ENCODE measurements at regions not wholly inside any gene's neighbourhood (a gene's known extent, or its start where the extent isn't known, plus 50 kb on each side); places are given as distances from the start of the nearest gene placed in this dataset.

GRCh38 chr10:130578532-130579289 is 442.5 kb downstream of the GLRX3 start:
- no peak overlapping the region for H3K4me3 ChIP-seq (ENCODE audit: low read length)
- H3K27ac ChIP-seq (ENCODE audit: low read depth, low read length): no peak overlapping the region
- H3K4me1 ChIP-seq (ENCODE audit: control insufficient read depth, low read depth, low read length): no peaks in the 10 kb centered on the region
- WGBS (ENCODE audit: extremely low coverage, insufficient coverage, low lambda C conversion rate): no CpG with 5 or more reads among the region's 11 CpGs
- H3K4ac ChIP-seq (ENCODE audit: low read depth, low read length): no peak overlapping the region
- no peak overlapping the region for H2BK120ac ChIP-seq (ENCODE audit: low read depth, low read length)
- H2BK15ac ChIP-seq (replicated peaks; ENCODE audit: low read depth): no peak overlapping the region
- no peak overlapping the region for H3K18ac ChIP-seq (ENCODE audit: low read length)
- H3K4me2 ChIP-seq (ENCODE audit: low read length): no peak overlapping the region
- H4K5ac ChIP-seq (ENCODE audit: low read length): no peak overlapping the region
- no peaks in the 10 kb centered on the region for H3K36me3 ChIP-seq (ENCODE audit: control insufficient read depth, insufficient read depth, low read length)
- H3K23ac ChIP-seq (ENCODE audit: low read length): no peak overlapping the region
- H3K56ac ChIP-seq (ENCODE audit: low read length): no peak overlapping the region
- H2BK5ac ChIP-seq (ENCODE audit: low read length): no peak overlapping the region
- H3K79me2 ChIP-seq (ENCODE audit: control insufficient read depth, insufficient read depth, low read length): no peaks in the 10 kb centered on the region
- no peak overlapping the region for H3K9ac ChIP-seq (ENCODE audit: low read length)
- no peak for DNase-seq
- H4K8ac ChIP-seq (ENCODE audit: low read depth, low read length): no peak overlapping the region
- no peak overlapping the region for H2AK5ac ChIP-seq (ENCODE audit: low read length)
- no peaks in the 10 kb centered on the region for H3K27me3 ChIP-seq (ENCODE audit: insufficient read depth, low read length, poor library complexity)
- H3K79me1 ChIP-seq (ENCODE audit: low read length): no peaks in the 10 kb centered on the region

DNA sequence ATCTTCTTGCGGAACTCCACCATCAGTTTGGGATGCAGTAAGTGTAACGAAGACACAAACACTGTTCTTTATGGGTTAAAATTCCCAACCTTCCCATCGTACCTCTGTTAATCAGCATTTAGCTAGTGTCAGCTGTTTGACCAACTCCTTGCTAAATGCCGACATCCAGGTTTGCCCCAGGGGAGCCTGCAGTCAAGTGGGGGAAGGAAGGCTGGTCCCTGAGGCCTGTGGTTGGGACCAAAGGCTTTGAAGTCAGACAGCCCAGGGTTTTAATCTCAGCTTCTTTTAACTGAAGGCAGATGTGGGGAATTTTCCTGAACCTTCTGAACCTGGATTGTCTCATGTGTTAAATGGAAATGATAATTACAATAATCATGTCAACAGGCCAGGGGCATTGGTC is 443.7 kb downstream of the GLRX3 start:
- H2AK5ac ChIP-seq (ENCODE audit: low read length): no peak overlapping the region
- no peak overlapping the region for H4K5ac ChIP-seq (ENCODE audit: low read length)
- H3K27me3 ChIP-seq (ENCODE audit: insufficient read depth, low read length, poor library complexity): no peaks in the 10 kb centered on the region
- WGBS (ENCODE audit: extremely low coverage, insufficient coverage, low lambda C conversion rate): no CpG with 5 or more reads among the region's 4 CpGs
- H3K27ac ChIP-seq (ENCODE audit: low read depth, low read length): no peak overlapping the region
- H2BK120ac ChIP-seq (ENCODE audit: low read depth, low read length): no peak overlapping the region
- no peak overlapping the region for H3K4me2 ChIP-seq (ENCODE audit: low read length)
- H3K18ac ChIP-seq (ENCODE audit: low read length): no peak overlapping the region
- H4K8ac ChIP-seq (ENCODE audit: low read depth, low read length): no peak overlapping the region
- no peak overlapping the region for H3K23ac ChIP-seq (ENCODE audit: low read length)
- no peak overlapping the region for H2BK5ac ChIP-seq (ENCODE audit: low read length)
- H3K56ac ChIP-seq (ENCODE audit: low read length): no peak overlapping the region
- H3K4me3 ChIP-seq (ENCODE audit: low read length): no peak overlapping the region
- DNase-seq: peak; percentile 26
- H2BK15ac ChIP-seq (replicated peaks; ENCODE audit: low read depth): no peak overlapping the region
- no peak overlapping the region for H3K4ac ChIP-seq (ENCODE audit: low read depth, low read length)
- no peaks in the 10 kb centered on the region for H3K4me1 ChIP-seq (ENCODE audit: control insufficient read depth, low read depth, low read length)
- H3K79me2 ChIP-seq (ENCODE audit: control insufficient read depth, insufficient read depth, low read length): no peaks in the 10 kb centered on the region
- H3K36me3 ChIP-seq (ENCODE audit: control insufficient read depth, insufficient read depth, low read length): no peaks in the 10 kb centered on the region
- H3K79me1 ChIP-seq (ENCODE audit: low read length): no peaks in the 10 kb centered on the region
- H3K9ac ChIP-seq (ENCODE audit: low read length): no peak overlapping the region

- Histone ChIP-seq H3K23ac (ENCODE audit: low read length) (no peak overlapping the region), H3K4me1 (ENCODE audit: control insufficient read depth, low read depth, low read length) (no peaks in the 10 kb centered on the region), H4K8ac (ENCODE audit: low read depth, low read length) (no peak overlapping the region), H2AK5ac (ENCODE audit: low read length) (no peak overlapping the region), H3K79me2 (ENCODE audit: control insufficient read depth, insufficient read depth, low read length) (no peaks in the 10 kb centered on the region), H3K56ac (ENCODE audit: low read length) (no peak overlapping the region), H2BK15ac (replicated peaks; ENCODE audit: low read depth) (no peak overlapping the region), H3K4me3 (ENCODE audit: low read length) (no peak overlapping the region), H3K79me1 (ENCODE audit: low read length) (no peaks in the 10 kb centered on the region), H3K36me3 (ENCODE audit: control insufficient read depth, insufficient read depth, low read length) (no peaks in the 10 kb centered on the region), H2BK120ac (ENCODE audit: low read depth, low read length) (no peak overlapping the region), H3K27me3 (ENCODE audit: insufficient read depth, low read length, poor library complexity) (no peaks in the 10 kb centered on the region), H3K9ac (ENCODE audit: low read length) (no peak overlapping the region), H3K18ac (ENCODE audit: low read length) (no peak overlapping the region), H3K4me2 (ENCODE audit: low read length) (no peak overlapping the region), H3K27ac (ENCODE audit: low read depth, low read length) (no peak overlapping the region), H2BK5ac (ENCODE audit: low read length) (no peak overlapping the region), H4K5ac (ENCODE audit: low read length) (no peak overlapping the region), H3K4ac (ENCODE audit: low read depth, low read length) (no peak overlapping the region)
- WGBS (ENCODE audit: extremely low coverage, insufficient coverage, low lambda C conversion rate): no CpG with 5 or more reads among the region's 5 CpGs
- DNase-seq: no peak
These were observed 444.8 kb downstream of the GLRX3 start for GRCh38 chr10:130580975-130581374.

DNA sequence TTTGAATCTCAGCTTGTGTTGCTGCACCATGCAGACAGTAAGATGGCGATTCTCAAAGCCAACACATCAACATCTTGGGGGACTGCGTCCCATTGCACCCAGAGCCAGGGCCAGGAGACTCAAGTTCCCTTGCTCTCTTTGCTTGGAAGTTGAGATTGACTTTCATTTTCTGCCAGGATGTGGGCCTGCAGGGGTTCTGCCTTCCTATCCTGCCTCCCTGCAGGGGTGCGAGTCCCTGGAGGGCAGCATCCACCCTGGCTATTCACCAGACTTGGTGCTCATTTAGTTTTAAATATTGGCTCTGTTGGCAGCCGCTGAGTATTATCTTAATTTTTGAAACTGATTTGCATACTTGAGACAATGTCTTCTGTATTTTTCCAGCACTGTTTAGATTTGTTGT is 451.5 kb downstream of the GLRX3 start:
- no peaks in the 10 kb centered on the region for H3K36me3 ChIP-seq (ENCODE audit: control insufficient read depth, insufficient read depth, low read length)
- H3K4ac ChIP-seq (ENCODE audit: low read depth, low read length): no peak overlapping the region
- no CpG with 5 or more reads among the region's 4 CpGs for WGBS (ENCODE audit: extremely low coverage, insufficient coverage, low lambda C conversion rate)
- no peak overlapping the region for H2BK15ac ChIP-seq (replicated peaks; ENCODE audit: low read depth)
- H2AK5ac ChIP-seq (ENCODE audit: low read length): no peak overlapping the region
- no peaks in the 10 kb centered on the region for H3K79me1 ChIP-seq (ENCODE audit: low read length)
- no peak overlapping the region for H3K9ac ChIP-seq (ENCODE audit: low read length)
- H3K18ac ChIP-seq (ENCODE audit: low read length): no peak overlapping the region
- no peak overlapping the region for H3K23ac ChIP-seq (ENCODE audit: low read length)
- H3K27me3 ChIP-seq (ENCODE audit: insufficient read depth, low read length, poor library complexity): no peaks in the 10 kb centered on the region
- DNase-seq: peak; percentile 23
- H3K4me3 ChIP-seq (ENCODE audit: low read length): no peak overlapping the region
- no peak overlapping the region for H3K27ac ChIP-seq (ENCODE audit: low read depth, low read length)
- H2BK5ac ChIP-seq (ENCODE audit: low read length): no peak overlapping the region
- no peaks in the 10 kb centered on the region for H3K79me2 ChIP-seq (ENCODE audit: control insufficient read depth, insufficient read depth, low read length)
- no peak overlapping the region for H3K4me2 ChIP-seq (ENCODE audit: low read length)
- H2BK120ac ChIP-seq (ENCODE audit: low read depth, low read length): no peak overlapping the region
- no peak overlapping the region for H4K8ac ChIP-seq (ENCODE audit: low read depth, low read length)
- H3K56ac ChIP-seq (ENCODE audit: low read length): no peak overlapping the region
- peaks cover 1% of the 10 kb centered on the region for H3K4me1 ChIP-seq (ENCODE audit: control insufficient read depth, low read depth, low read length)
- H4K5ac ChIP-seq (ENCODE audit: low read length): no peak overlapping the region

GRCh38 chr10:130606001-130606405 is 469.8 kb downstream of the GLRX3 start:
- Histone ChIP-seq H2BK120ac (ENCODE audit: low read depth, low read length) (no peak overlapping the region), H3K79me2 (ENCODE audit: control insufficient read depth, insufficient read depth, low read length) (no peaks in the 10 kb centered on the region), H4K8ac (ENCODE audit: low read depth, low read length) (no peak overlapping the region), H3K79me1 (ENCODE audit: low read length) (no peaks in the 10 kb centered on the region), H2AK5ac (ENCODE audit: low read length) (no peak overlapping the region), H3K36me3 (ENCODE audit: control insufficient read depth, insufficient read depth, low read length) (no peaks in the 10 kb centered on the region), H3K9ac (ENCODE audit: low read length) (no peak overlapping the region), H2BK5ac (ENCODE audit: low read length) (no peak overlapping the region), H2BK15ac (replicated peaks; ENCODE audit: low read depth) (no peak overlapping the region), H3K27ac (ENCODE audit: low read depth, low read length) (no peak overlapping the region), H3K27me3 (ENCODE audit: insufficient read depth, low read length, poor library complexity) (no peaks in the 10 kb centered on the region), H3K56ac (ENCODE audit: low read length) (no peak overlapping the region), H3K4me1 (ENCODE audit: control insufficient read depth, low read depth, low read length) (no peaks in the 10 kb centered on the region), H4K5ac (ENCODE audit: low read length) (no peak overlapping the region), H3K23ac (ENCODE audit: low read length) (no peak overlapping the region), H3K18ac (ENCODE audit: low read length) (no peak overlapping the region), H3K4me2 (ENCODE audit: low read length) (no peak overlapping the region), H3K4me3 (ENCODE audit: low read length) (no peak overlapping the region), H3K4ac (ENCODE audit: low read depth, low read length) (no peak overlapping the region)
- no peak for DNase-seq
- no CpG with 5 or more reads among the region's 9 CpGs for WGBS (ENCODE audit: extremely low coverage, insufficient coverage, low lambda C conversion rate)

DNA sequence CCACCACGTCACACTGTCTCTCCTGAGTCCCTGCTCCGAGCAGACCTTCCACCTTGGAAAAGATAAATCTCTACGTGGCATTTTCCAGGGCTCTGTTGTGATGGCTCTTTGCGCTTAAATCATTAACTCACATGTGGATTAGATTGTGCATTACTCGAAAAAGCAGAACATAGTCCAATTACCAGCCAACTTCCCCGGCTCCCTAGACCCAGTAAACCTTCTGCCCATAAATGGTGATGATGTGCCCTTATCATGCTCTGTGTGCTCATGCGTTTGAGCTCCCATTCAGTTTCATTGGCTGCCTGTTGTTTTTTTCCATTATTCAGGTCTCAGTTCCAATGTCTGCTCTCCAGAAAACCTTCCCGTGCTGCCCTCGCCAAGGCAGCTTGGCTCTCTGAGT is 471.2 kb downstream of the GLRX3 start:
- Histone ChIP-seq H3K4me1 (ENCODE audit: control insufficient read depth, low read depth, low read length) (no peaks in the 10 kb centered on the region), H3K9ac (ENCODE audit: low read length) (no peak overlapping the region), H3K79me2 (ENCODE audit: control insufficient read depth, insufficient read depth, low read length) (no peaks in the 10 kb centered on the region), H3K27me3 (ENCODE audit: insufficient read depth, low read length, poor library complexity) (no peaks in the 10 kb centered on the region), H3K4ac (ENCODE audit: low read depth, low read length) (no peak overlapping the region), H3K18ac (ENCODE audit: low read length) (no peak overlapping the region), H4K8ac (ENCODE audit: low read depth, low read length) (no peak overlapping the region), H3K79me1 (ENCODE audit: low read length) (no peaks in the 10 kb centered on the region), H3K23ac (ENCODE audit: low read length) (no peak overlapping the region), H3K4me3 (ENCODE audit: low read length) (no peak overlapping the region), H2BK120ac (ENCODE audit: low read depth, low read length) (no peak overlapping the region), H2AK5ac (ENCODE audit: low read length) (no peak overlapping the region), H2BK15ac (replicated peaks; ENCODE audit: low read depth) (no peak overlapping the region), H2BK5ac (ENCODE audit: low read length) (no peak overlapping the region), H3K27ac (ENCODE audit: low read depth, low read length) (no peak overlapping the region), H3K36me3 (ENCODE audit: control insufficient read depth, insufficient read depth, low read length) (no peaks in the 10 kb centered on the region), H3K4me2 (ENCODE audit: low read length) (no peak overlapping the region), H3K56ac (ENCODE audit: low read length) (no peak overlapping the region), H4K5ac (ENCODE audit: low read length) (no peak overlapping the region)
- no peak for DNase-seq
- WGBS (ENCODE audit: extremely low coverage, insufficient coverage, low lambda C conversion rate): no CpG with 5 or more reads among the region's 9 CpGs

Measured in mesendoderm (in vitro differentiated cells).